Astrocyte (in vitro differentiated cells and primary cell): ENCODE measurements at regions not wholly inside any gene's neighbourhood (a gene's known extent, or its start where the extent isn't known, plus 50 kb on each side); places are given as distances from the start of the nearest gene placed in this dataset.

Source experiments
- DNase-seq: peaks from one replicate; pipeline ENCODE4 v3.0.0-alpha.2; 2010; ENCODE audit warnings: low read depth
- FAIRE-seq: peaks from 2 replicates; lab custom pipeline; 2011; peaks lifted over from hg19 to GRCh38; lab: Jason Lieb, UNC
- H2AFZ ChIP-seq: 2 replicates; pipeline ENCODE4 v1.6.0; 2012; ENCODE audit warnings: low read depth, low read length, inconsistent platforms
- H3K27ac ChIP-seq: 2 replicates; pipeline ENCODE4 v1.5.1; 2011; ENCODE audit warnings: low read depth, low read length, inconsistent platforms
- H3K27me3 ChIP-seq: 2 replicates; pipeline ENCODE4 v1.6.0; 2011; ENCODE audit warnings: low read length, inconsistent platforms; ENCODE audit not compliant: insufficient read depth
- H3K36me3 ChIP-seq: 2 replicates; pipeline ENCODE4 v1.5.1; 2011; ENCODE audit warnings: low read length, inconsistent platforms; ENCODE audit not compliant: insufficient read depth
- H3K4me1 ChIP-seq: 2 replicates; pipeline ENCODE4 v1.5.1; 2011; ENCODE audit warnings: low read length, inconsistent platforms; ENCODE audit not compliant: insufficient read depth
- H3K4me2 ChIP-seq: 2 replicates; pipeline ENCODE4 v1.6.0; 2012; ENCODE audit warnings: low read length, inconsistent platforms
- H3K4me3 ChIP-seq: 2 replicates; pipeline ENCODE4 v1.5.1; 2011; ENCODE audit warnings: low read depth, mild to moderate bottlenecking, low read length, inconsistent platforms; ENCODE audit not compliant: insufficient read depth
- H3K79me2 ChIP-seq: 2 replicates; pipeline ENCODE4 v1.6.0; 2012; ENCODE audit warnings: mild to moderate bottlenecking, low read length, inconsistent platforms; ENCODE audit not compliant: insufficient read depth
- H3K9ac ChIP-seq: 2 replicates; pipeline ENCODE4 v1.6.0; 2012; ENCODE audit warnings: mild to moderate bottlenecking, low read length, inconsistent platforms
- H3K9me3 ChIP-seq: 2 replicates; pipeline ENCODE4 v1.5.1; 2012; ENCODE audit warnings: low read depth, mild to moderate bottlenecking, low read length, inconsistent platforms; ENCODE audit not compliant: insufficient read depth
- H4K20me1 ChIP-seq: 2 replicates; pipeline ENCODE4 v1.6.0; 2012; ENCODE audit warnings: low read length, inconsistent platforms; ENCODE audit not compliant: insufficient read depth
- H3K27ac Mint-ChIP-seq: one replicate; pipeline ENCODE4 v1.8.0; 2021; ENCODE audit warnings: mild to moderate bottlenecking, mixed read lengths; ENCODE audit not compliant: unreplicated experiment
- H3K27me3 Mint-ChIP-seq: one replicate; pipeline ENCODE4 v1.8.0; 2021; ENCODE audit warnings: low read depth, mixed read lengths; ENCODE audit not compliant: unreplicated experiment
- H3K36me3 Mint-ChIP-seq: one replicate; pipeline ENCODE4 v1.8.0; 2021; ENCODE audit warnings: low read depth, mixed read lengths; ENCODE audit not compliant: unreplicated experiment
- H3K4me1 Mint-ChIP-seq: one replicate; pipeline ENCODE4 v1.8.0; 2021; ENCODE audit warnings: low read depth, mixed read lengths; ENCODE audit not compliant: unreplicated experiment
- H3K4me3 Mint-ChIP-seq: one replicate; pipeline ENCODE4 v1.8.0; 2021; ENCODE audit warnings: mild to moderate bottlenecking, moderate library complexity, mixed read lengths; ENCODE audit not compliant: unreplicated experiment
- H3K9me3 Mint-ChIP-seq: one replicate; pipeline ENCODE4 v1.8.0; 2021; ENCODE audit warnings: mild to moderate bottlenecking, mixed read lengths; ENCODE audit not compliant: unreplicated experiment
- EZH2 ChIP-seq: IDR thresholded peaks from 2 replicates; pipeline ENCODE4 v1.6.1; 2012; ENCODE audit warnings: mild to moderate bottlenecking, low read length, inconsistent platforms; ENCODE audit not compliant: insufficient read depth
- TF ChIP-seq, protein P1 (sequence below): IDR thresholded peaks from 2 replicates; pipeline ENCODE4 v1.5.1; 2011; ENCODE audit warnings: low read depth, mild to moderate bottlenecking, inconsistent platforms, low read length, moderate library complexity; ENCODE audit not compliant: insufficient read depth

- H3K4me3 Mint-ChIP-seq, result no peak overlapping the region
- H3K9me3 Mint-ChIP-seq, result no peaks in the 10 kb centered on the region
These were observed 124.9 kb upstream of the TAPT1 start for GRCh38 chr4:16351161-16351560.

DNA sequence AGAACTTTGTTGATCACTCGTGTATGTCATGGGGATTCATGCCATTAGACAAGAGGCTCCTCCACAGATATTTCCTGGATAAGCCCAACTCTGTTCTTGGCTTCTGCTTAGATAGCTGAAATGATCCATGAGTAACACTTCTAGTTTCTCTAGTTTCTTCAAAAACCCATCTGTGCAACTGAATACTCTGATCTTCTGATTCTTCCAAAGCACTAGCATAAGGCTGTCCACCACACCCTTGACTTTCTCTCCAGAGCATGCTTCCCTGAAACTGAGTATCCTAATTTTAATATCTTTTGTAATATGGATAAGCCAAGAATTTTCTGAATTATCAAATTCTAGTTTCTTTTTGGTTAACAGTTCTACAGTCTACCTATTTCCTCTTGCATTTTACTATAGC, 118.6 kb upstream of the TAPT1 start:
- Mint-ChIP-seq H3K4me3 (no peak overlapping the region), H3K36me3 (no peaks in the 10 kb centered on the region), H3K4me1 (no peaks in the 10 kb centered on the region), H3K27ac (no peak overlapping the region), H3K27me3 (no peaks in the 10 kb centered on the region), H3K9me3 (no peaks in the 10 kb centered on the region)
- Histone ChIP-seq H3K4me3 (no peak overlapping the region), H3K79me2 (no peaks in the 10 kb centered on the region), H4K20me1 (no peaks in the 10 kb centered on the region), H3K9ac (no peak overlapping the region), H2AFZ (no peak overlapping the region), H3K27me3 (no peaks in the 10 kb centered on the region), H3K36me3 (no peaks in the 10 kb centered on the region), H3K9me3 (no peaks in the 10 kb centered on the region), H3K27ac (no peak overlapping the region), H3K4me2 (no peak overlapping the region), H3K4me1 (no peaks in the 10 kb centered on the region)
- FAIRE-seq (no peak), DNase-seq (no peak)
- no peak for TF ChIP-seq EZH2
- TF ChIP-seq, protein P1, sequence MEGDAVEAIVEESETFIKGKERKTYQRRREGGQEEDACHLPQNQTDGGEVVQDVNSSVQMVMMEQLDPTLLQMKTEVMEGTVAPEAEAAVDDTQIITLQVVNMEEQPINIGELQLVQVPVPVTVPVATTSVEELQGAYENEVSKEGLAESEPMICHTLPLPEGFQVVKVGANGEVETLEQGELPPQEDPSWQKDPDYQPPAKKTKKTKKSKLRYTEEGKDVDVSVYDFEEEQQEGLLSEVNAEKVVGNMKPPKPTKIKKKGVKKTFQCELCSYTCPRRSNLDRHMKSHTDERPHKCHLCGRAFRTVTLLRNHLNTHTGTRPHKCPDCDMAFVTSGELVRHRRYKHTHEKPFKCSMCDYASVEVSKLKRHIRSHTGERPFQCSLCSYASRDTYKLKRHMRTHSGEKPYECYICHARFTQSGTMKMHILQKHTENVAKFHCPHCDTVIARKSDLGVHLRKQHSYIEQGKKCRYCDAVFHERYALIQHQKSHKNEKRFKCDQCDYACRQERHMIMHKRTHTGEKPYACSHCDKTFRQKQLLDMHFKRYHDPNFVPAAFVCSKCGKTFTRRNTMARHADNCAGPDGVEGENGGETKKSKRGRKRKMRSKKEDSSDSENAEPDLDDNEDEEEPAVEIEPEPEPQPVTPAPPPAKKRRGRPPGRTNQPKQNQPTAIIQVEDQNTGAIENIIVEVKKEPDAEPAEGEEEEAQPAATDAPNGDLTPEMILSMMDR, result no peak

More at GRCh38 chr4:16351161-16351560, 124.9 kb upstream of the TAPT1 start:
- FAIRE-seq (no peak), DNase-seq (no peak)
- Histone ChIP-seq H3K9me3 (no peaks in the 10 kb centered on the region), H4K20me1 (no peaks in the 10 kb centered on the region), H3K4me1 (no peaks in the 10 kb centered on the region), H3K79me2 (no peaks in the 10 kb centered on the region), H3K27ac (no peak overlapping the region), H3K9ac (no peak overlapping the region), H3K36me3 (no peaks in the 10 kb centered on the region), H3K4me3 (no peak overlapping the region), H3K27me3 (peaks cover 14% of the 10 kb centered on the region), H3K4me2 (no peak overlapping the region), H2AFZ (no peak overlapping the region)
- Mint-ChIP-seq H3K4me1 (no peaks in the 10 kb centered on the region), H3K27me3 (no peaks in the 10 kb centered on the region), H3K36me3 (no peaks in the 10 kb centered on the region), H3K27ac (no peak overlapping the region)
- TF ChIP-seq EZH2, result no peak
- TF ChIP-seq, protein P1, result no peak

DNA sequence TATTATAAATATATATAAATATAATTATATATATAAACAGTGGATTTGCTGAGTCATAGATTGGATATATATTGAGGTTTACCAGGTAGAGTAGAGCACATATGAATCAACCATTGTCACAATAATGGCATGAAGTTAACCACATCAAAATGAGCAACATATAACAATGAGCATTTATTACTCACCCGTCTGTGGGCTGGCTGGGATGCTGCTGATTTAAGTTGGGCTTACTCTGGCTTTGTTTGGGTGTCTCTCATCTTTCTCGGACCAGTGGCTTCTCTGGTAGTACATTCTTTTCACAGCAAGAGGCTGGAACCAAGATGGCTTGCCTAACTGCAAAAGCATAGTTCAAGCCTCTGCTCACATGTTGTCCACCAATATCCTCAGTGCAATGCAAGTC, 111.7 kb upstream of the TAPT1 start:
- H3K9ac ChIP-seq, result no peak overlapping the region
- peak overlapping the region; percentile 4 for H3K4me2 ChIP-seq
- FAIRE-seq (no peak), DNase-seq (peak; percentile 87)
- H3K27ac ChIP-seq, result no peak overlapping the region
- peaks cover 3% of the 10 kb centered on the region for H3K4me1 Mint-ChIP-seq
- no peak overlapping the region for H3K27ac Mint-ChIP-seq
- no peaks in the 10 kb centered on the region for H3K36me3 Mint-ChIP-seq
- peaks cover 4% of the 10 kb centered on the region for H3K4me1 ChIP-seq
- H3K27me3 ChIP-seq, result no peaks in the 10 kb centered on the region
- no peak overlapping the region for H2AFZ ChIP-seq
- no peaks in the 10 kb centered on the region for H3K9me3 ChIP-seq
- no peaks in the 10 kb centered on the region for H3K36me3 ChIP-seq
- no peaks in the 10 kb centered on the region for H3K9me3 Mint-ChIP-seq
- H3K79me2 ChIP-seq, result no peaks in the 10 kb centered on the region
- H3K4me3 Mint-ChIP-seq, result no peak overlapping the region
- H3K27me3 Mint-ChIP-seq, result peaks cover 2% of the 10 kb centered on the region
- TF ChIP-seq, protein P1, result no peak
- TF ChIP-seq EZH2, result no peak
- H3K4me3 ChIP-seq, result no peak overlapping the region
- no peaks in the 10 kb centered on the region for H4K20me1 ChIP-seq
